Tibial nerve (tissue), 4 donors: ENCODE measurements at regions not wholly inside any gene's neighbourhood (a gene's known extent, or its start where the extent isn't known, plus 50 kb on each side); places are given as distances from the start of the nearest gene placed in this dataset.

Source experiments
- DNase-seq, 2 donors: peaks; one replicate each; pipeline ENCODE4 v3.0.0-alpha.2; 2019; ENCODE audit warnings: low spot score in 2 of 2
- H3K27ac ChIP-seq, 4 donors: fragments of 200-600 bp; sonication (generic) in 3 of 4; one replicate each; pipeline ENCODE4 v1.5.1; 2017 to 2019; ENCODE audit warnings: mild to moderate bottlenecking in 1 of 4
- H3K27me3 ChIP-seq, 2 donors: fragments of 200-600 bp; sonication (generic) in 1 of 2; one replicate each; pipeline versions ENCODE4 v1.5.1 to v1.6.0; 2017 to 2019
- H3K36me3 ChIP-seq, 3 donors: fragments of 200-600 bp; sonication (generic); one replicate each; pipeline ENCODE4 v1.5.1; 2018 to 2019
- H3K4me1 ChIP-seq, 4 donors: fragments of 200-600 bp; sonication (generic) in 3 of 4; one replicate each; pipeline ENCODE4 v1.5.1; 2017 to 2019
- H3K4me3 ChIP-seq, 4 donors: fragments of 200-600 bp; sonication (generic) in 3 of 4; one replicate each; pipeline ENCODE4 v1.5.1; 2017 to 2019; ENCODE audit warnings: mild to moderate bottlenecking in 1 of 4, moderate library complexity in 1 of 4
- H3K9me3 ChIP-seq, 4 donors: fragments of 200-600 bp; sonication (generic) in 3 of 4; one replicate each; pipeline ENCODE4 v1.5.1; 2017 to 2019
- CTCF ChIP-seq, 5 experiments: fragments of 200-600 bp in 3 of 5; fragments of 450-650 bp in 2 of 5; sonication (generic) in 3 of 5; IDR thresholded peaks; one replicate each; pipeline ENCODE4 v1.5.1; 2016 to 2019; ENCODE audit warnings: antibody characterized with exemption in 5 of 5, mild to moderate bottlenecking in 3 of 5, moderate library complexity in 2 of 5
- EP300 ChIP-seq, 2 donors: sonication (generic); formaldehyde crosslinking; IDR thresholded peaks; one replicate each; pipeline ENCODE4 v1.6.1; 2017; ENCODE audit warnings: antibody characterized with exemption in 2 of 2, mild to moderate bottlenecking in 1 of 2
- POLR2A ChIP-seq, 2 donors: fragments of 450-650 bp; IDR thresholded peaks; one replicate each; pipeline ENCODE4 v1.6.1; 2017; ENCODE audit warnings: antibody characterized with exemption in 2 of 2, mild to moderate bottlenecking in 2 of 2, moderate library complexity in 2 of 2
- WGBS, 2 donors: methylation state at CpG; one replicate each; pipeline ENCODE4 v1.1.5; 2018; 5-methylcytosine and 5-hydroxymethylcytosine counted together

GRCh38 chr3:24657870-24658510 lies 163.3 kb upstream of the THRB start:
- Histone ChIP-seq H3K9me3 (peaks cover 0 to 11% (median 5%) of the 10 kb centered on the region in 4 donors), H3K27me3 (no peaks in the 10 kb centered on the region), H3K4me1 (no peaks in the 10 kb centered on the region), H3K4me3 (no peak overlapping the region), H3K36me3 (no peaks in the 10 kb centered on the region), H3K27ac (no peak overlapping the region)
- 75 to 80% methylated on average over 1 of the region's 1 CpG for WGBS, 2 donors
- no peak for DNase-seq
- no peak for TF ChIP-seq EP300 (IDR thresholded peaks at IDR 0.05)
- no peak for TF ChIP-seq CTCF (IDR thresholded peaks at IDR 0.05)
- TF ChIP-seq POLR2A (IDR thresholded peaks at IDR 0.05): no peak

GRCh38 chr3:24661175-24661584 lies 166.5 kb upstream of the THRB start:
- TF ChIP-seq CTCF (IDR thresholded peaks at IDR 0.05): no peak
- Histone ChIP-seq H3K27ac (no peak overlapping the region), H3K4me3 (no peak overlapping the region), H3K36me3 (no peaks in the 10 kb centered on the region), H3K4me1 (no peaks in the 10 kb centered on the region), H3K27me3 (no peaks in the 10 kb centered on the region), H3K9me3 (peaks cover 0 to 6% (median 0%) of the 10 kb centered on the region in 4 donors)
- DNase-seq: no peak
- 67 to 68% methylated on average over 3 of the region's 3 CpGs for WGBS, 2 donors

GRCh38 chr3:24662449-24663345 lies 168.0 kb upstream of the THRB start:
- H3K4me1 ChIP-seq: no peaks in the 10 kb centered on the region
- TF ChIP-seq POLR2A (IDR thresholded peaks at IDR 0.05) (no peak), EP300 (IDR thresholded peaks at IDR 0.05) (no peak), CTCF (IDR thresholded peaks at IDR 0.05) (no peak)
- WGBS, 2 donors: 90 to 93% methylated on average over 6 to 7 of the region's 7 CpGs

GRCh38 chr3:24663406-24663805 lies 168.8 kb upstream of the THRB start:
- H3K4me3 ChIP-seq: no peak overlapping the region
- TF ChIP-seq CTCF (IDR thresholded peaks at IDR 0.05): no peak
- no peaks in the 10 kb centered on the region for H3K9me3 ChIP-seq
- H3K27ac ChIP-seq: no peak overlapping the region
- no peaks in the 10 kb centered on the region for H3K36me3 ChIP-seq
- H3K4me1 ChIP-seq: no peaks in the 10 kb centered on the region
- DNase-seq: no peak
- no peaks in the 10 kb centered on the region for H3K27me3 ChIP-seq
- WGBS, 2 donors: 90 to 91% methylated on average over 6 of the region's 6 CpGs

More at GRCh38 chr3:24662449-24663345, 168.0 kb upstream of the THRB start:
- no peaks in the 10 kb centered on the region for H3K36me3 ChIP-seq
- H3K27me3 ChIP-seq: no peaks in the 10 kb centered on the region
- H3K9me3 ChIP-seq: no peaks in the 10 kb centered on the region
- H3K4me3 ChIP-seq: no peak overlapping the region
- H3K27ac ChIP-seq: no peak overlapping the region
- no peak for DNase-seq

GRCh38 chr3:24668039-24668438 lies 173.4 kb upstream of the THRB start:
- no peaks in the 10 kb centered on the region for H3K9me3 ChIP-seq
- DNase-seq: no peak
- WGBS, 2 donors: 90 to 91% methylated on average over 3 of the region's 3 CpGs
- H3K27me3 ChIP-seq: no peaks in the 10 kb centered on the region
- H3K4me1 ChIP-seq: no peaks in the 10 kb centered on the region
- H3K4me3 ChIP-seq: no peak overlapping the region
- H3K36me3 ChIP-seq: no peaks in the 10 kb centered on the region
- no peak for TF ChIP-seq POLR2A (IDR thresholded peaks at IDR 0.05)
- no peak for TF ChIP-seq CTCF (IDR thresholded peaks at IDR 0.05)
- TF ChIP-seq EP300 (IDR thresholded peaks at IDR 0.05): no peak
- H3K27ac ChIP-seq: no peak overlapping the region
